Transverse colon (tissue), 4 donors: ENCODE measurements at regions not wholly inside any gene's neighbourhood (a gene's known extent, or its start where the extent isn't known, plus 50 kb on each side); places are given as distances from the start of the nearest gene placed in this dataset.

Experiments
- CTCF ChIP-seq, 5 experiments: fragments of 200-600 bp in 3 of 5; fragments of 450-650 bp in 2 of 5; sonication (generic) in 3 of 5; IDR thresholded peaks; 1 replicate in 2 of 5; 2 replicates in 3 of 5; pipeline ENCODE4 v1.5.1; 2016 to 2017; ENCODE audit warnings: antibody characterized with exemption in 5 of 5, inconsistent platforms in 3 of 5, mild to moderate bottlenecking in 2 of 5, moderate library complexity in 1 of 5
- POLR2A ChIP-seq: fragments of 450-650 bp; IDR thresholded peaks from one replicate; pipeline ENCODE4 v1.6.1; 2016; ENCODE audit warnings: antibody characterized with exemption, mild to moderate bottlenecking, moderate library complexity
- POLR2AphosphoS5 ChIP-seq, 3 donors: sonication (generic); formaldehyde crosslinking; IDR thresholded peaks; one replicate each; pipeline ENCODE4 v1.6.1; 2016; ENCODE audit warnings: antibody characterized with exemption in 3 of 3

GRCh38 chr18:72100465-72101004, 443.6 kb downstream of the CBLN2 start:
- TF ChIP-seq CTCF (IDR thresholded peaks at IDR 0.05) = no peak
- TF ChIP-seq POLR2A = no peak
- no peak for TF ChIP-seq POLR2AphosphoS5 (IDR thresholded peaks at IDR 0.05)
